Mesenchymal stem cell (in vitro differentiated cells and primary cell): ENCODE measurements at regions not wholly inside any gene's neighbourhood (a gene's known extent, or its start where the extent isn't known, plus 50 kb on each side); places are given as distances from the start of the nearest gene placed in this dataset.

ENCODE experiments used
- DNase-seq: peaks from one replicate; pipeline ENCODE4 v3.0.0-alpha.2; 2013
- H2AFZ ChIP-seq: one replicate; pipeline ENCODE4 v1.6.1; 2013; ENCODE audit warnings: low read depth, mild to moderate bottlenecking, control low read depth, inconsistent platforms, low read length, moderate library complexity
- H2AK5ac ChIP-seq: 2 replicates; pipeline ENCODE4 v1.6.1; 2013; ENCODE audit warnings: low read length, moderate library complexity, mild to moderate bottlenecking, inconsistent platforms; ENCODE audit not compliant: severe bottlenecking
- H2BK120ac ChIP-seq: one replicate; pipeline ENCODE4 v1.6.1; 2013; ENCODE audit warnings: low read depth, mild to moderate bottlenecking, inconsistent platforms, low read length, moderate library complexity
- H2BK12ac ChIP-seq, 2 experiments: one replicate each; pipeline ENCODE4 v1.6.1; 2013; ENCODE audit warnings: inconsistent platforms in 2 of 2, low read length in 2 of 2, mild to moderate bottlenecking in 2 of 2, moderate library complexity in 2 of 2, control low read depth in 1 of 2
- H2BK15ac ChIP-seq: one replicate; pipeline ENCODE4 v1.6.1; 2013; ENCODE audit warnings: mild to moderate bottlenecking, low read depth, inconsistent platforms; ENCODE audit not compliant: poor library complexity, severe bottlenecking
- H2BK5ac ChIP-seq: 2 replicates; pipeline ENCODE4 v1.6.1; 2013; ENCODE audit warnings: low read depth, mild to moderate bottlenecking, low read length, control low read depth, inconsistent platforms; ENCODE audit not compliant: poor library complexity, severe bottlenecking
- H3K14ac ChIP-seq, 2 experiments: one replicate each; pipeline ENCODE4 v1.6.1; 2013; ENCODE audit warnings: inconsistent platforms in 2 of 2, low read length in 2 of 2, control low read depth in 1 of 2, mild to moderate bottlenecking in 1 of 2, moderate library complexity in 1 of 2
- H3K18ac ChIP-seq, 2 experiments: one replicate each; pipeline ENCODE4 v1.6.1; 2013; ENCODE audit warnings: inconsistent platforms in 2 of 2, low read length in 2 of 2, control low read depth in 1 of 2, low read depth in 1 of 2, mild to moderate bottlenecking in 1 of 2
- H3K23ac ChIP-seq, 2 experiments: one replicate each; pipeline ENCODE4 v1.6.1; 2013; ENCODE audit warnings: inconsistent platforms in 2 of 2, low read length in 2 of 2, mild to moderate bottlenecking in 2 of 2, moderate library complexity in 2 of 2, control low read depth in 1 of 2
- H3K27ac ChIP-seq: 2 replicates; pipeline ENCODE4 v1.5.1; 2013; ENCODE audit warnings: mild to moderate bottlenecking, moderate library complexity, low read length, control low read depth, inconsistent platforms; ENCODE audit not compliant: poor library complexity, severe bottlenecking
- H3K27me3 ChIP-seq, 2 experiments: 2 replicates each; pipeline versions ENCODE4 v1.6.1 to v1.7.0; 2013; ENCODE audit warnings: low read length in 2 of 2, mild to moderate bottlenecking in 2 of 2, moderate library complexity in 2 of 2, control low read depth in 1 of 2, inconsistent platforms in 1 of 2; ENCODE audit not compliant: control insufficient read depth in 1 of 2, insufficient read depth in 1 of 2
- H3K36me3 ChIP-seq, 2 experiments: 2 replicates each; pipeline versions ENCODE4 v1.6.1 to v1.7.0; 2013; ENCODE audit warnings: low read length in 2 of 2, control low read depth in 1 of 2, inconsistent platforms in 1 of 2, low read depth in 1 of 2, mild to moderate bottlenecking in 1 of 2; ENCODE audit not compliant: insufficient read depth in 2 of 2, control insufficient read depth in 1 of 2
- H3K4ac ChIP-seq, 2 experiments: one replicate each; pipeline ENCODE4 v1.6.1; 2013; ENCODE audit warnings: inconsistent platforms in 2 of 2, low read length in 2 of 2, mild to moderate bottlenecking in 2 of 2, moderate library complexity in 2 of 2, control low read depth in 1 of 2, low read depth in 1 of 2
- H3K4me1 ChIP-seq: 2 replicates; pipeline ENCODE4 v1.6.1; 2013; ENCODE audit warnings: low read depth, low read length, control low read depth; ENCODE audit not compliant: control insufficient read depth, insufficient read depth
- H3K4me2 ChIP-seq: 2 replicates; pipeline ENCODE4 v1.6.1; 2013; ENCODE audit warnings: low read length, mild to moderate bottlenecking, inconsistent platforms; ENCODE audit not compliant: poor library complexity, severe bottlenecking
- H3K4me3 ChIP-seq, 2 experiments: 2 replicates each; pipeline versions ENCODE4 v1.5.1 to v1.7.0; 2013; ENCODE audit warnings: low read length in 2 of 2, mild to moderate bottlenecking in 2 of 2, control low read depth in 1 of 2, low read depth in 1 of 2; ENCODE audit not compliant: insufficient read depth in 1 of 2
- H3K79me1 ChIP-seq: replicated peaks from 2 replicates; pipeline ENCODE4 v1.6.1; 2013; ENCODE audit warnings: mild to moderate bottlenecking, control low read depth, low read length, inconsistent platforms; ENCODE audit not compliant: poor library complexity, severe bottlenecking
- H3K9ac ChIP-seq: 2 replicates; pipeline ENCODE4 v1.7.0; 2013; ENCODE audit warnings: mild to moderate bottlenecking, low read length, moderate library complexity
- H3K9me3 ChIP-seq: 2 replicates; pipeline ENCODE4 v1.7.0; 2013; ENCODE audit warnings: mild to moderate bottlenecking, low read length; ENCODE audit not compliant: control insufficient read depth
- H4K8ac ChIP-seq: one replicate; pipeline ENCODE4 v1.6.1; 2013; ENCODE audit warnings: inconsistent platforms, mild to moderate bottlenecking, low read length, moderate library complexity
- H4K91ac ChIP-seq: one replicate; pipeline ENCODE4 v1.6.1; 2013; ENCODE audit warnings: mild to moderate bottlenecking, low read length, inconsistent platforms
- WGBS: methylation state at CpG from one replicate; pipeline ENCODE4 v1.1.7; 2013; ENCODE audit warnings: mixed read lengths; 5-methylcytosine and 5-hydroxymethylcytosine counted together

GRCh38 chr9:11319538-11319937 is 706.7 kb upstream of the PTPRD start:
- Histone ChIP-seq H3K36me3 (no peaks in the 10 kb centered on the region), H4K8ac (no peak overlapping the region), H3K14ac (no peak overlapping the region), H2BK5ac (no peak overlapping the region), H2BK15ac (no peak overlapping the region), H3K4me2 (no peak overlapping the region), H3K18ac (no peak overlapping the region), H2BK120ac (no peak overlapping the region), H4K91ac (no peak overlapping the region), H2AFZ (no peak overlapping the region), H3K23ac (no peak overlapping the region), H3K27ac (no peak overlapping the region), H3K4me1 (no peaks in the 10 kb centered on the region), H2AK5ac (no peak overlapping the region), H3K9me3 (no peaks in the 10 kb centered on the region), H3K79me1 (no peaks in the 10 kb centered on the region), H3K4me3 (no peak overlapping the region), H2BK12ac (no peak overlapping the region), H3K4ac (no peak overlapping the region), H3K9ac (no peak overlapping the region), H3K27me3 (no peaks in the 10 kb centered on the region)
- 54% methylated on average over 5 of the region's 5 CpGs for WGBS
- DNase-seq: peak; percentile 50

DNA sequence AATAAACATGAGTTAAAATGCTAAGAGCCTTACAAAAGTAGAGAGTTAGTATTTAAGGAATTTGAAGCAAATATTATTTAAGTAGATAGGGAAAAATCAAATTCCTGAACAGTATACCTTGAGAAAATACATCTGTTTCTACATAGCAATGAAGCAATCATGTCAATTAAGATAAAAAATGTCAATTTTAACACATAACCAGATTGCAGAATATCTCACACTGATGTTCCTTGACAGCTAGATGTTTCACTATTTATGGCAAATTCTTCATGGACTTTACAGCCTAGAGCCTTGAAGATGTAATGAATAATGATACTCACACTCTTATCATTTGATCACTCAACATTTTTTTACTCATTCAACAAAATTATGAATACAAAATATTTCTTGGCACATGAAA is 708.2 kb upstream of the PTPRD start:
- Histone ChIP-seq H3K23ac (no peak overlapping the region), H3K36me3 (no peaks in the 10 kb centered on the region), H3K79me1 (no peaks in the 10 kb centered on the region), H2AFZ (no peak overlapping the region), H3K4ac (no peak overlapping the region), H3K4me1 (no peaks in the 10 kb centered on the region), H2AK5ac (no peak overlapping the region), H4K91ac (no peak overlapping the region), H2BK15ac (no peak overlapping the region), H3K4me2 (no peak overlapping the region), H3K14ac (no peak overlapping the region), H3K27ac (no peak overlapping the region), H3K9me3 (no peaks in the 10 kb centered on the region), H2BK120ac (no peak overlapping the region), H3K4me3 (no peak overlapping the region), H2BK5ac (no peak overlapping the region), H3K18ac (no peak overlapping the region), H4K8ac (no peak overlapping the region), H3K9ac (no peak overlapping the region), H2BK12ac (no peak overlapping the region), H3K27me3 (no peaks in the 10 kb centered on the region)
- DNase-seq: no peak

DNA sequence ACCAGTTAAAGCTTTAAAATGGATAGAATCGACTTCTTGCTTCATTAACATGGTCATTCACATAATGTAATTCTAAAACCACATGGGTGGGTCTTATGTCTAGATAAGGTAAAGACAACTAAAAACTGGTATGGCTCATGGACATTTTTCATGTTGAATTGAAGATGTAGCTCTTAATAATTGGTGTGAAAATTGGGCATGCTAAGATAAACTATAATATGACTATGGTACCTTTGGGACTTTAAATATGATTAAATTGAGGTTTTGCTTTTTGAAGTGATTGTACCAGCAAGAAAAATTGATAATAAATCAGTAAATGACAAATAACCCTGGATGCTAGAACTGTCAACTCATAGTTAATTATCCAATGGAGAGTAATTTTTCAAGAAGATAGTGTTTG is 710.7 kb upstream of the PTPRD start:
- Histone ChIP-seq H3K36me3 (no peaks in the 10 kb centered on the region), H3K9me3 (no peaks in the 10 kb centered on the region), H3K18ac (no peak overlapping the region), H3K4me3 (no peak overlapping the region), H3K14ac (no peak overlapping the region), H3K4me1 (no peaks in the 10 kb centered on the region), H3K4ac (no peak overlapping the region), H2BK12ac (no peak overlapping the region), H3K23ac (no peak overlapping the region), H2AK5ac (no peak overlapping the region), H3K79me1 (no peaks in the 10 kb centered on the region), H2BK120ac (no peak overlapping the region), H3K27me3 (no peaks in the 10 kb centered on the region), H3K4me2 (no peak overlapping the region), H2AFZ (no peak overlapping the region), H2BK15ac (no peak overlapping the region), H4K8ac (no peak overlapping the region), H3K9ac (no peak overlapping the region), H3K27ac (no peak overlapping the region), H4K91ac (no peak overlapping the region), H2BK5ac (no peak overlapping the region)
- DNase-seq: no peak
- no CpG with 5 or more reads among the region's 1 CpG for WGBS

DNA sequence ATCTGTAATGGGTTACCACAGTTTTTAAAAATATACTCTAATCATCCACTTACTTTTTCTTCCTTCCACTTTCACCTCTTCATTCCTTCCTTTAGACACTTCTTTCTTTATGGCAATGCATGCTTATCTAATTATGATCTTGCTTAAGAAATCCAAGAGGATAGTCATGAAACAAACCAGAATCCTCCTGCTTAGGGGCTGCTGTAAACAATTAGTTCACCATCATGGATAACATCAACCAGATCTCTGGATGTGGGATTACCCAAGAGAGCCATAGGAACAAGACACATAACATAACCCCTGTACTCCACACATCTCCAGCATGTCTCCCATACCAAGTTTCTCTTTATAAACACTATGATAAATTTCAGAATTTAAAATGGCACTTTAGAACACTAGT is 713.4 kb upstream of the PTPRD start:
- H4K8ac ChIP-seq: no peak overlapping the region
- no peak overlapping the region for H2AK5ac ChIP-seq
- H4K91ac ChIP-seq: no peak overlapping the region
- H2BK5ac ChIP-seq: no peak overlapping the region
- no peak overlapping the region for H2AFZ ChIP-seq
- H3K4me2 ChIP-seq: no peak overlapping the region
- H3K4me1 ChIP-seq: no peaks in the 10 kb centered on the region
- no peaks in the 10 kb centered on the region for H3K79me1 ChIP-seq
- H3K4ac ChIP-seq: no peak overlapping the region
- H2BK15ac ChIP-seq: no peak overlapping the region
- no peaks in the 10 kb centered on the region for H3K36me3 ChIP-seq
- H3K18ac ChIP-seq: no peak overlapping the region
- H2BK120ac ChIP-seq: no peak overlapping the region
- H3K23ac ChIP-seq: no peak overlapping the region
- H3K14ac ChIP-seq: no peak overlapping the region
- no peak overlapping the region for H3K4me3 ChIP-seq
- peak; percentile 80 for DNase-seq
- H3K9ac ChIP-seq: no peak overlapping the region
- H3K27ac ChIP-seq: no peak overlapping the region
- no peak overlapping the region for H2BK12ac ChIP-seq
- H3K27me3 ChIP-seq: no peaks in the 10 kb centered on the region
- H3K9me3 ChIP-seq: peaks cover 10% of the 10 kb centered on the region
